Dermis blood vessel endothelial cell (primary cell): ENCODE measurements at regions not wholly inside any gene's neighbourhood (a gene's known extent, or its start where the extent isn't known, plus 50 kb on each side); places are given as distances from the start of the nearest gene placed in this dataset.
"Not testable (repeated sequence)": the region's sequence is repeated elsewhere in the genome, so short reads cannot be mapped to it uniquely, and the experiment has no call there.

Experiments
- DNase-seq: peaks from one replicate; pipeline ENCODE4 v3.0.0; 2010

DNA sequence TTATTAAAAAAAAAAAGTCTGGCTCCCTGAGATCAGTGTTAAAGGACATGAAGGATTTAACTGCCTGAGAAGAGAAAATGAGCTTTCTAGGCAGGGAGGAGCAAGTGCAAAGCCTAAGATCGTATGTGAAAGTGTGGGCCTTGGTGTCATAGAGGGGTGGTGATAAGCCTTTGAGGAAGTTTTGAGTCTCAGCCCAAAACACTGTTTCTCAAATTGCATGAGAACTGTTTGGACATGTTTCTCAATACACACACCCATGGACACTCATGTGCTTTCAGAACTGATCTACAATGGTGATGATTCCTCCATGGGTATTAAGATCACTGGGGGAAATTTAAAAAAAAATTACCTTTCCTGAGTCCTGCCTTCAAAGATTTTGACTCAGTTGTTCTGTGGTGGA is 336.7 kb upstream of the RND3 start:
- no peak for DNase-seq

GRCh38 chr2:150817422-150817821 is 330.0 kb upstream of the RND3 start:
- no peak for DNase-seq

DNA sequence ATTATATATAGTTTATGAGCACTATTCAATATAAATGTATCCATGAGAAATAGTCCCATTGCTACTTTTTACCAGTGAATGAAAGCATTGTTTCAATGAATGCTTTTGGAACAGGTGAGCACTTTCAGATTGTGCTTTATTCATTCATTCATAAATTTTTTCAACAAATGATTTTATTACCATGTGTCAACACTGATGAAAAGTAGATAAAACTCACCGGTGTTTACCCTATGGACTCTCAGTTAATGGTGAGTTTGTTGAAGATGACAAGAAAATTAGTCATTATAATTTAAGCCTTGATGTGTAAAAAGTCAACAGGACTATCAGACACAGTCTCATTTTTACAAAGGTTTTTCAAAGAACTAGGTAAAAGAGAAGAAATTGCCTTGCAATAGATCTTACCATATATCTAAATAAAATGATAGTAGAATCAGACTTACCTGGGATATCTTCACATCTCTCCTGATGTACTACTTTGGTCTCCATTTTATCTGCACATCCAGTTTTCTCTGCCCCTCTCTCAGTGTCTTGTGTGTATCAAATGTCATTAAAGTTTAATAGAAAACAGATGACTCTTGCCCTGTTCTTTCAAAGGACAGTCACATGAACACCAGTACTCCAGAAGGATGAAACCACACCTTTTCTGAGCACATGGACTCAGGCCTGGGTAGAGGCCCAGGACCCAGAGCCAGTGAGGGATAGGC is 325.3 kb upstream of the RND3 start:
- DNase-seq = no peak

DNA sequence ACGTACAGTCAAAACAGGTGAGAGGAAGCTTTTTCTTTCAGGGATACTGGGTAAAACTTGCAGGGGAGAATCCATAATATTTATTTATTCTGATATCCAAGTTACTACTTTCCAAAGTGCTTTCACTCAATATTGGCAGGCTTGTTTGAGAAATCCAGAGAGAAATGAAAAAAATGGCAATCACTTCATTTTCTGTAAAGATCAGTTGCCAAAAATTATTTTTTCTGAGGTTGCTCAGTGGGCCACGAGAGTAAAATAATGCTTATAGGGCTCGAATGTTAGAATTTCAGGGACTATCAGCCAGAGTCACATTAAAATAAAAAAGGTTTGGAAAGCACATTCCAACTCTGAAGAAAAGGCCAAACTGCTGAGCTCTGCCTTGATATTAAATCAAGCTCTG is 324.6 kb upstream of the RND3 start:
- DNase-seq = no peak

GRCh38 chr2:150811259-150811855 is 323.9 kb upstream of the RND3 start:
- DNase-seq = no peak

DNA sequence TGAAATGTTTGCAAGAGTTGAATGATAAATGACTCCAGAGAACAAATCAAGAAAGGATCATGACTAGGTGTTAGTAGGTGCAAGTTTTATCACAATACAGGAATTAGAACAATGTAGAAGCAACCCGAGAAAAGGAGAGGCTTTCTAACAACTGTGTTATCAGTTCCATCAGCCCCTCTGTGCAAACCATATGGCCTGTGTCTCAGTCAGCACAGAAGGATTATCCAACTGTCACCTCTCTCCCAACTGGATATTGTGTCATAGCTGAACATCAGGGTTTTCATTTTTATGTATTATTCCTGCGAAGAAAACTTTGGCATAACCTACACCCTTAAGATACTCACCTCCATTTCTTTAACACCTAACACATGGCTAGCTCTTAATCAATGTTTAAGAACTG is 321.6 kb upstream of the RND3 start:
- no peak for DNase-seq

DNA sequence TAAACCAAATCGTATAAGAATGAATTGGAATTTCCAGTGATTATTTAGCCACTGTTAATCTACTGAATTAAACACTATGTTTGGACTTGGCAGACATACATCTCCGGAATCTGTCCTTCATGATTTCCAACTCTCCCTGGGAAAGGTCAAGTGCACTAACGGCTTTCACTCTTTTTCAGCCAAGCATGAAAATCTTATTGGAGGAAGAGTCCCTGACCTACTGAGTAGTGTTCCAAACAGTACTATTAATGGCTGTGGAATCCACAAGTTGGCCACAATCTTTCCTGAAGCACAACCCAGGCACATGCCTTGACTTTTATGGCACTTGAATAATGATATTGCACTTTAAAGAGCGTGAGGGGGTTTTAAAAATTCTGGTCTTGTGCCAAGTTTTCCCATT is 318.9 kb upstream of the RND3 start:
- no peak for DNase-seq

DNA sequence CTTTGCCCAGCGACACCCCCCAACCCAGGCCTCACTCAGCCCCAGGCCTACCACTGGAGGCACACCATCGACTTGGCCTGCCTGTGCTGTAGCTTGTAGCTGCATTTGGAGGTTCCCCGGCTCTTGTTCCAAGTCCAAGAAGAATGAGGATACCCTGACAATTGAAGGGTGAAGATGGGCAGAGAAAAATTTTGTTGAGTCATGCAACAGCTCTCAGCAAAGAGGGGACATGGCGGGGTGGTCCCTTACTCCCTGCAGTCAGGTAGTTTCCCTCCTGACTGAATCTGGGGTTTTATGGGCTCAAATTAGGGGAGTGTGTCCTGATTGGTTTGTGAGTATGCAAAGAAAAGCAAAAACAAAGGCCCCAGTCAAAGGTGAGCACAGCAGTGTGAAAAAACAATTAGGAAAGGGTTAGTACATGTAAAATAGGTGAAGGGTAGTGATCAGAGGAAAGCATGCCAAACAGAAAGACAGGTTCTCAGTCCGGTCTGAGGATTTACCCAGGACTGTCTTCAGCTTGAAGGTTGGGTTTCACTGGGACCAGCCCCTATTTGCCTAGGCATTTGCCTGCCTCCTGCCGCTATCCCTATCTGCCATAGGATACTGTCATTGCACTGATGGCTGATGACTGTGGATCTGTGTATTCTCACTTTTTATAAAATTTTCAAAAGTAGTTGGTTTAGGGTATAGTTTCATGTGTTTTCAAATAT is 316.4 kb upstream of the RND3 start:
- DNase-seq = no peak

- DNase-seq = no peak
These were observed 315.2 kb upstream of the RND3 start for GRCh38 chr2:150802635-150803034.

DNA sequence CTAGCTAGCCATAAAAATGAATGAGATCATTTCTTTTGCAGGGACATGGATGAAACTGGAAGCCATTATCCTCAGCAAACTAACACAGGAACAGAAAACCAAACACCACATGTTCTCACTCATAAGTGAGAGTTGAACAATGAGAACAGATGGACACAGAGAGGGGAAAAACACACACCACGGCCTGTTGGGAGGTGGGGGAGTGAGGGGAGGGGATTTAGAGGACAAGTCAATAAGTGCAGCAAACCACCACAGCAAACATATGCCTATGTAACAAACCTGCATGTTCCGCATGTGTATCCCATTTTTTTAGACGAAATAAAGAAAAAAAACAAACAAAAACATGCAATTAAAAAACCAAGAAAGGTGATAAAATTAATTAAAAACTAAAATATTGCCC is 308.8 kb upstream of the RND3 start:
- not testable (repeated sequence) for DNase-seq

GRCh38 chr2:150792780-150793300 is 305.4 kb upstream of the RND3 start:
- DNase-seq = no peak

GRCh38 chr2:150791567-150791966 is 304.1 kb upstream of the RND3 start:
- no peak for DNase-seq

GRCh38 chr2:150789376-150789905 is 302.0 kb upstream of the RND3 start:
- no peak for DNase-seq

DNA sequence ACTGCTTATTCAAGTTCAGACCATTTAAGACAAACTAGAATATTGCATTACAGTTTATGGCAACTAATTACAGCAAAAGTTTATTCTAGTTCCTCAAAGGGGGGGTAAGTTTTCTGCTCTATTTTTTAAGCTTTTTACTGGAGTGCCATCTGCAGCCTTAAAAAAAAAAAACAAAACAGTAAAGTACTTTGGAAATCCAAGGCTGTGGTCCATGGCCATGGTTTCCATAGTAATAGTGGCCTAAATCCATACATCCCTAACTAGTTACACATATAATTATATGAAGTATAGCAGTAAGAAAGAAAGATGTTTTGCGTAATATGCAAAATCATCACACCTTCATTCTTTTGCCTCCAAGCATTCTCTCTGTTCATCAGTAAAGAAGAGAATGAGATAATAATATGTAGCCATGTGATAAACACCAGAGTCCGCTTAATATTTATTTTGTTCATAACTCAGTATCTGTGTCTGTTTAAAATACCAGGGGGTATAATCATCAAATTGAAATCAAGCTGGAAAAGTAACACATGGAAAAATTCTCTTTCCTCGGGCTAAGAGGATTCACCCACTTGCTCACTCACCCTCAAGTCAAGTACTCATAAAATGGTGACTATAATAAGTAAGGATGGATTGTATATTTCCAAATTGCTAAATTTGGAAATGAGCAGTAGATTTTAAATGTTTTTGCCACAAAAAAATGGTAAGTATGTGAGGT is 301.1 kb upstream of the RND3 start:
- no peak for DNase-seq

DNA sequence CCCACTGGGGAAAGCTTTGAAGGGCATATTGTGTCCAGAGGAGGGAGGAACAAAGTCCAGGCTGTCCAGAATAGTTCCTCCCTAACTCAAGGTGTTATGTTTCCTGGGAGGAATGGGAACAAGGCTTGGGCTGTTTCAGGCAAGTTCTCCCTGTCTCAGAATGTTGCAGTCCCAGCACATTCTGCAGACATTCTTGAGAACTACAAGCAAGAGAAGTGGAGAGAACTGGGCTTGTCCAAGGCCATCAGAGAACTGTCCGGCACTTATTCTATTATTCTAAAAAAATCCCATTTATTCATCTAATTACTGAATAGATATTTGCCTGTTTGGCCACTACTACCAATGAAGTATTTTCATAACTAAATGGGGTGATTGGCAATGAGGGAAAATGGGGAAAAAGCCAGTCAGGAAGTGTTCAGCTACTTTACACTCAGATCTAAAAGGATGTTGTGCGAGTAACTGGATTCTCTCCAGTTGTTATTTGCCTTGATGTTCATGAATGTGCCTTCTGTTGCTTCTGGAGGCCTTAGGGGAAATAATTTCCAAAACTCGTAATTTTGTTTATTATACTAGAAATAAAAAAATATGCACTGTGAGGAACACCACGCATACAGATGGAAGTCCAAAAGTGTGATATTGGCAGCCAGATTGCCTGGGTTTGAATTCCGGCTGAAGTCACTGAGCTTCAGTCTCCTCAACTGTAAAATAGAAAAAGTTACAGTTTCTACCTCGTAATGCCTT is 300.1 kb upstream of the RND3 start:
- no peak for DNase-seq

DNA sequence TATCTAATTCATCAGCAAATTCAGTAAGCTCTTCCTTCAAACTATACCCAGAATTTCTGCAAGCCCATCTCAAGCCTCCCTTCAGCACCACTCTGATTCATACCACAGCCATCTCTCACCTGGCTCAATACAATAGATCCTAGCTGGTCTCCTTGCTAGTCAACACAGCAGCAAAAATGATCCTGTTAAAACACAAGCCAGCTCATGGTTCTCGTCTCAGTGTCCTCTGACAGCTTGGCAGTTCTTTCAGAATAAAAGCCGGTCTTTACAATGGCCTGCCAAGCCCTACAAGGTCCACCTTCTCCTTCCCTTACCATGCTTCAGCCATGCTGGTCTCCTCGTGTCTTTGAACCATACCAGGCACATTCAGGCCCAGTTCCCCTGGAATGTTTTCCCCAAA is 296.9 kb upstream of the RND3 start:
- DNase-seq = no peak

GRCh38 chr2:150783896-150784295 is 296.4 kb upstream of the RND3 start:
- no peak for DNase-seq

DNA sequence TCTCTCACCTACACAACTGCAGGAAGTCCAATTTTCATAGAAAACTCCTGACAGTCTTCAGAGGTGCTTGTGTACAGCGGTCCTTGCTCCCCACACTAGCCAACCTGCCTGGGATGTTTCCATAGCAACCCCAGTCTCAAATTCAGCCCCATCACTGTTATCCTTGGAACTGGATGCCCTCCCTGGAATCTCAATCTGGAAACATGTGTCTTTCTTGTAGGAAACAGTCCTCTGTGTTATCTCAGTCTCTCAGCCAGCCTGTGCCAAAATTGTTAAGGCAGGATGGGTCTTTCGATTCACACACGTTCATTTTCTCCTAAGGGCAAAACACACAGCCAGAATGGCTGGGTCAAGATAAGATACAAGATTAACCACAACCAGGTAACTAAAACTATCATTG is 295.5 kb upstream of the RND3 start:
- DNase-seq = no peak

DNA sequence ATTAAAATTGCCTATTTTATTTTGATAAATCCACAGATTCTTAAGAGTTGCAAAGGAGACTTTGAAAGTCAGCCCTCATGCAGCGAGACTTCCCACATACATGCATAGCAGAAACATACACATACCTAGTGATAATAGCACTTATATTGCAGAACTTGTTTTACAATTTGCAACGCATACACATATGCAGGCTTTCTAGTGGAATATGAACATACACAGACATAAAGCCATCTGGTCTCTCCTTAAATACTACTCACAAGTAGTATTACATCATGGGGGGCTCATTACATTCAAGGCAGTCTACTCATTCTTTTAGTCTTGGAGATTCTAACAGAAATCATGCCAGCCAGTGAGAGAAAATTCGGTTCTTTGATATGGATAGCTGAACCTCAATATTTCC is 295.1 kb upstream of the RND3 start:
- no peak for DNase-seq

GRCh38 chr2:150781142-150781541 is 293.7 kb upstream of the RND3 start:
- DNase-seq = no peak

DNA sequence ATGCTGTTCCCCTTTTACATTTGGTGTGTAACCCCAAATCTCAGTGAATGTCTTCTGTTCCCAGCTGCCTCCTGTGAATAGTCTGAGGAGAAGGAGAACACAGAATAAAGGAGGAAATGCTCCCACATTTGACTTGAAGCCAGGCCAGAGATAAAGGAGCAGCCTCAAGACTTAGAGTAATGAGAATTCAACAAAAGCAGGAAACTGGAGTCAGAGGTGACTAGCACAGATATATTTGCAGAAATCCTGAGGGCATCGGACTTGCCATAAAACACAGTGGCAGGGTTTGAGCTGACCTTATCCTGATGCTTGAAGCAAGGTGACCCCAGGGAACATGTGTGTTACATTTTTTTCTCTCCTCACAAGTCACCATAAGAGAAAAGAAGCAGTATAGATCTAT is 291.4 kb upstream of the RND3 start:
- peak; percentile 54 for DNase-seq

DNA sequence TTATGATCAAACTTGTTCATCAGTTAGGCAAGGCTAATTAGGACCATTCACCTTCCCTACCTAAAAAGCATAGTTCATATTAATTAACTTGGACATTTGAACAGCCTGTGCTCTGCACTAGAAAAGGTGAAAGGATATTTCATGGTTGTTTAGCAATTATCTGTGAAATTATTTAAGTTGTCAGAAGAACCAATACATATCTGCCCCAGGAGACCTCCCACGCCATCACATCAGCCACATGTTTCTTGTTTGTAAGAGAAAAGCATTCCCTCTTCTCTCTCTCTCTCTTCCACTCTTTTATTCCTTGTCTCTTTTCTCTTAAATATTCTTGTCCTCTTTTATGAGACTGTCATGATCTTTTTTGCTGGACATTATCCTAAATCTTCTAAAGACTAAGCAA is 282.0 kb upstream of the RND3 start:
- DNase-seq = no peak
